ENCODE measurements at regions not wholly inside any gene's neighbourhood (a gene's known extent, or its start where the extent isn't known, plus 50 kb on each side); places are given as distances from the start of the nearest gene placed in this dataset.

- peaks cover 41% of the 10 kb centered on the region for H3K4me1 ChIP-seq (ENCODE audit: insufficient read depth, low read length)
- DNase-seq (ENCODE audit: insufficient read length, low spot score, missing footprints): peak; percentile 79
- no peak overlapping the region for H3K4me3 ChIP-seq (ENCODE audit: insufficient read depth, low read length)
- no peaks in the 10 kb centered on the region for H3K36me3 ChIP-seq (ENCODE audit: insufficient read depth, low read length)
- no peaks in the 10 kb centered on the region for H3K79me2 ChIP-seq (ENCODE audit: insufficient read depth, low read length)
- H3K9me3 ChIP-seq (ENCODE audit: low read depth, low read length): no peaks in the 10 kb centered on the region
- H3K27ac ChIP-seq (ENCODE audit: low read depth, low read length): peak overlapping the region; percentile 75
- H2AFZ ChIP-seq (ENCODE audit: low read length): peak overlapping the region; percentile 3
- TF ChIP-seq, protein P1, sequence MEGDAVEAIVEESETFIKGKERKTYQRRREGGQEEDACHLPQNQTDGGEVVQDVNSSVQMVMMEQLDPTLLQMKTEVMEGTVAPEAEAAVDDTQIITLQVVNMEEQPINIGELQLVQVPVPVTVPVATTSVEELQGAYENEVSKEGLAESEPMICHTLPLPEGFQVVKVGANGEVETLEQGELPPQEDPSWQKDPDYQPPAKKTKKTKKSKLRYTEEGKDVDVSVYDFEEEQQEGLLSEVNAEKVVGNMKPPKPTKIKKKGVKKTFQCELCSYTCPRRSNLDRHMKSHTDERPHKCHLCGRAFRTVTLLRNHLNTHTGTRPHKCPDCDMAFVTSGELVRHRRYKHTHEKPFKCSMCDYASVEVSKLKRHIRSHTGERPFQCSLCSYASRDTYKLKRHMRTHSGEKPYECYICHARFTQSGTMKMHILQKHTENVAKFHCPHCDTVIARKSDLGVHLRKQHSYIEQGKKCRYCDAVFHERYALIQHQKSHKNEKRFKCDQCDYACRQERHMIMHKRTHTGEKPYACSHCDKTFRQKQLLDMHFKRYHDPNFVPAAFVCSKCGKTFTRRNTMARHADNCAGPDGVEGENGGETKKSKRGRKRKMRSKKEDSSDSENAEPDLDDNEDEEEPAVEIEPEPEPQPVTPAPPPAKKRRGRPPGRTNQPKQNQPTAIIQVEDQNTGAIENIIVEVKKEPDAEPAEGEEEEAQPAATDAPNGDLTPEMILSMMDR (IDR thresholded peaks at IDR 0.05; ENCODE audit: extremely low read depth, low read depth, low read length): peak; percentile 31
- no peaks in the 10 kb centered on the region for H3K27me3 ChIP-seq (ENCODE audit: insufficient read depth, low read length)
- peak overlapping the region; percentile 39 for H3K4me2 ChIP-seq (ENCODE audit: insufficient read depth, low read length)
- no peaks in the 10 kb centered on the region for H4K20me1 ChIP-seq (ENCODE audit: insufficient read depth, low read length)
Measured at GRCh38 chr3:31364711-31365110, 168.0 kb upstream of the STT3B start.

DNA sequence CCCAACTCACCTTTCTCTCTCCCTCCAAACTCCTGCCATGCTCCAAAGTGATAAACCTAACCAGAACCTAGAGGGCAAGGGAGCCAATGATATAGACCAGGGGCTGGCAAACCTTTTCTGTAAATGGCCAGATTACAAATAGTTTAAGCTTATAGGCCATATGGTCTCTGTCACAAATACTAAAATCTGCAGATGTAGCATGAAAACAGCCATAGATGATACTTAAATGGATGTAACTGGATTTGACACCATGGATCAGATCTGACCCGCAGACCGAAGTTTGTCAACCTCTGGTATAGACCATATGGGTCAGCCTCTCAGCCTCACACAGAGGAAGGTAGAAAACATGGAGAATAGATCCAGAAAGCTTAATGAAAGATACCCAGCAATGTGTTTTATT is 165.2 kb upstream of the STT3B start:
- TF ChIP-seq, protein P1 (IDR thresholded peaks at IDR 0.05; ENCODE audit: extremely low read depth, low read depth, low read length): no peak
- no peak for DNase-seq (ENCODE audit: insufficient read length, low spot score, missing footprints)
- H3K27me3 ChIP-seq (ENCODE audit: insufficient read depth, low read length): no peaks in the 10 kb centered on the region
- H3K4me1 ChIP-seq (ENCODE audit: insufficient read depth, low read length): peaks cover 46% of the 10 kb centered on the region
- H4K20me1 ChIP-seq (ENCODE audit: insufficient read depth, low read length): no peaks in the 10 kb centered on the region
- H3K27ac ChIP-seq (ENCODE audit: low read depth, low read length): no peak overlapping the region
- no peaks in the 10 kb centered on the region for H3K79me2 ChIP-seq (ENCODE audit: insufficient read depth, low read length)
- H3K9me3 ChIP-seq (ENCODE audit: low read depth, low read length): no peaks in the 10 kb centered on the region
- no peaks in the 10 kb centered on the region for H3K36me3 ChIP-seq (ENCODE audit: insufficient read depth, low read length)
- no peak overlapping the region for H3K4me3 ChIP-seq (ENCODE audit: insufficient read depth, low read length)
- no peak overlapping the region for H2AFZ ChIP-seq (ENCODE audit: low read length)
- H3K4me2 ChIP-seq (ENCODE audit: insufficient read depth, low read length): no peak overlapping the region

- Histone ChIP-seq H3K4me3 (ENCODE audit: insufficient read depth, low read length) (no peak overlapping the region), H3K36me3 (ENCODE audit: insufficient read depth, low read length) (no peaks in the 10 kb centered on the region), H3K79me2 (ENCODE audit: insufficient read depth, low read length) (no peaks in the 10 kb centered on the region), H3K27ac (ENCODE audit: low read depth, low read length) (no peak overlapping the region), H2AFZ (ENCODE audit: low read length) (no peak overlapping the region), H4K20me1 (ENCODE audit: insufficient read depth, low read length) (no peaks in the 10 kb centered on the region), H3K4me1 (ENCODE audit: insufficient read depth, low read length) (peaks cover 42% of the 10 kb centered on the region), H3K4me2 (ENCODE audit: insufficient read depth, low read length) (no peak overlapping the region), H3K9me3 (ENCODE audit: low read depth, low read length) (no peaks in the 10 kb centered on the region), H3K27me3 (ENCODE audit: insufficient read depth, low read length) (no peaks in the 10 kb centered on the region)
- DNase-seq (ENCODE audit: insufficient read length, low spot score, missing footprints): no peak
- TF ChIP-seq, protein P1 (IDR thresholded peaks at IDR 0.05; ENCODE audit: extremely low read depth, low read depth, low read length): no peak
Measured at GRCh38 chr3:31369637-31370379, 162.9 kb upstream of the STT3B start.

GRCh38 chr3:31370380-31370666 is 162.4 kb upstream of the STT3B start:
- H2AFZ ChIP-seq (ENCODE audit: low read length): no peak overlapping the region
- no peak overlapping the region for H3K4me3 ChIP-seq (ENCODE audit: insufficient read depth, low read length)
- H3K27me3 ChIP-seq (ENCODE audit: insufficient read depth, low read length): no peaks in the 10 kb centered on the region
- TF ChIP-seq, protein P1 (IDR thresholded peaks at IDR 0.05; ENCODE audit: extremely low read depth, low read depth, low read length): no peak
- H3K9me3 ChIP-seq (ENCODE audit: low read depth, low read length): no peaks in the 10 kb centered on the region
- H3K4me1 ChIP-seq (ENCODE audit: insufficient read depth, low read length): peaks cover 37% of the 10 kb centered on the region
- DNase-seq (ENCODE audit: insufficient read length, low spot score, missing footprints): no peak
- no peaks in the 10 kb centered on the region for H4K20me1 ChIP-seq (ENCODE audit: insufficient read depth, low read length)
- H3K4me2 ChIP-seq (ENCODE audit: insufficient read depth, low read length): no peak overlapping the region
- no peaks in the 10 kb centered on the region for H3K36me3 ChIP-seq (ENCODE audit: insufficient read depth, low read length)
- H3K79me2 ChIP-seq (ENCODE audit: insufficient read depth, low read length): no peaks in the 10 kb centered on the region
- H3K27ac ChIP-seq (ENCODE audit: low read depth, low read length): no peak overlapping the region
